Suprapubic skin (tissue), 4 donors: ENCODE measurements at regions not wholly inside any gene's neighbourhood (a gene's known extent, or its start where the extent isn't known, plus 50 kb on each side); places are given as distances from the start of the nearest gene placed in this dataset.

Experiments used
- DNase-seq, 2 donors: peaks; one replicate each; pipeline ENCODE4 v3.0.0-alpha.2; 2019; ENCODE audit warnings: low spot score in 2 of 2
- H3K27ac ChIP-seq: fragments of 200-600 bp; sonication (generic); one replicate; pipeline ENCODE4 v1.5.1; 2019
- H3K27me3 ChIP-seq: fragments of 200-600 bp; sonication (generic); one replicate; pipeline ENCODE4 v1.5.1; 2019
- H3K36me3 ChIP-seq: fragments of 200-600 bp; sonication (generic); one replicate; pipeline ENCODE4 v1.5.1; 2019
- H3K4me1 ChIP-seq: fragments of 200-600 bp; sonication (generic); one replicate; pipeline ENCODE4 v1.5.1; 2019
- H3K4me3 ChIP-seq: fragments of 200-600 bp; sonication (generic); one replicate; pipeline ENCODE4 v1.5.1; 2019; ENCODE audit warnings: mild to moderate bottlenecking
- H3K9me3 ChIP-seq: fragments of 200-600 bp; sonication (generic); one replicate; pipeline ENCODE4 v1.5.1; 2019
- CTCF ChIP-seq, 2 donors: fragments of 200-600 bp in 1 of 2; fragments of 450-650 bp in 1 of 2; sonication (generic) in 1 of 2; IDR thresholded peaks; one replicate each; pipeline ENCODE4 v1.5.1; 2016 to 2019; ENCODE audit warnings: antibody characterized with exemption in 2 of 2, mild to moderate bottlenecking in 1 of 2, moderate library complexity in 1 of 2
- EP300 ChIP-seq: sonication (generic); formaldehyde crosslinking; IDR thresholded peaks from one replicate; pipeline ENCODE4 v1.6.1; 2017; ENCODE audit warnings: antibody characterized with exemption
- POLR2A ChIP-seq, 2 donors: fragments of 450-650 bp; IDR thresholded peaks; one replicate each; pipeline ENCODE4 v1.6.1; 2017; ENCODE audit warnings: antibody characterized with exemption in 2 of 2, mild to moderate bottlenecking in 2 of 2, moderate library complexity in 2 of 2
- POLR2AphosphoS5 ChIP-seq, 3 donors: sonication (generic); formaldehyde crosslinking; IDR thresholded peaks; one replicate each; pipeline ENCODE4 v1.6.1; 2017; ENCODE audit warnings: antibody characterized with exemption in 3 of 3
- WGBS: methylation state at CpG from one replicate; pipeline ENCODE4 v1.1.5; 2018; 5-methylcytosine and 5-hydroxymethylcytosine counted together

GRCh38 chr15:58273104-58273503 is 134.9 kb downstream of the AQP9 start:
- Histone ChIP-seq H3K4me1 (peaks cover 19% of the 10 kb centered on the region), H3K4me3 (no peak overlapping the region), H3K27me3 (no peaks in the 10 kb centered on the region), H3K27ac (no peak overlapping the region), H3K9me3 (no peaks in the 10 kb centered on the region), H3K36me3 (no peaks in the 10 kb centered on the region)
- 90% methylated on average over 7 of the region's 7 CpGs for WGBS
- no peak for TF ChIP-seq POLR2A (IDR thresholded peaks at IDR 0.05)
- no peak for TF ChIP-seq CTCF (IDR thresholded peaks at IDR 0.05)
- no peak for TF ChIP-seq POLR2AphosphoS5 (IDR thresholded peaks at IDR 0.05)
- no peak for TF ChIP-seq EP300
- no peak for DNase-seq

GRCh38 chr15:58274885-58275284 is 136.7 kb downstream of the AQP9 start:
- whole genome bisulfite sequencing: 79% methylated on average over 4 of the region's 4 CpGs
- DNase-seq: no peak
- Histone ChIP-seq H3K4me1 (peaks cover 4% of the 10 kb centered on the region), H3K4me3 (no peak overlapping the region), H3K36me3 (no peaks in the 10 kb centered on the region), H3K27me3 (no peaks in the 10 kb centered on the region), H3K27ac (no peak overlapping the region), H3K9me3 (no peaks in the 10 kb centered on the region)
- no peak for TF ChIP-seq CTCF (IDR thresholded peaks at IDR 0.05)
- no peak for TF ChIP-seq POLR2AphosphoS5 (IDR thresholded peaks at IDR 0.05)
- no peak for TF ChIP-seq EP300

- Histone ChIP-seq H3K9me3 (no peaks in the 10 kb centered on the region), H3K27me3 (no peaks in the 10 kb centered on the region), H3K4me3 (no peak overlapping the region), H3K36me3 (no peaks in the 10 kb centered on the region), H3K27ac (no peak overlapping the region), H3K4me1 (no peaks in the 10 kb centered on the region)
- no peak for TF ChIP-seq CTCF (IDR thresholded peaks at IDR 0.05)
- no peak for TF ChIP-seq POLR2AphosphoS5 (IDR thresholded peaks at IDR 0.05)
- TF ChIP-seq EP300: no peak
- DNase-seq: no peak
- 98% methylated on average over 3 of the region's 3 CpGs for WGBS
These were observed 137.6 kb downstream of the AQP9 start for GRCh38 chr15:58275785-58276184.

- TF ChIP-seq CTCF (IDR thresholded peaks at IDR 0.05) (no peak), POLR2A (IDR thresholded peaks at IDR 0.05) (no peak), POLR2AphosphoS5 (IDR thresholded peaks at IDR 0.05) (no peak), EP300 (no peak)
- no peaks in the 10 kb centered on the region for H3K4me1 ChIP-seq
- no peaks in the 10 kb centered on the region for H3K9me3 ChIP-seq
- H3K4me3 ChIP-seq: no peak overlapping the region
- no peak for DNase-seq
- no peak overlapping the region for H3K27ac ChIP-seq
- no peaks in the 10 kb centered on the region for H3K27me3 ChIP-seq
- no peaks in the 10 kb centered on the region for H3K36me3 ChIP-seq
These were observed 138.7 kb downstream of the AQP9 start for GRCh38 chr15:58276924-58277323.

- Histone ChIP-seq H3K36me3 (no peaks in the 10 kb centered on the region), H3K27ac (no peak overlapping the region), H3K4me3 (no peak overlapping the region), H3K4me1 (no peaks in the 10 kb centered on the region), H3K27me3 (no peaks in the 10 kb centered on the region), H3K9me3 (no peaks in the 10 kb centered on the region)
- WGBS: 47% methylated on average over 1 of the region's 1 CpG
- DNase-seq: no peak
- no peak for TF ChIP-seq POLR2A (IDR thresholded peaks at IDR 0.05)
- TF ChIP-seq POLR2AphosphoS5 (IDR thresholded peaks at IDR 0.05): no peak
- no peak for TF ChIP-seq EP300
- no peak for TF ChIP-seq CTCF (IDR thresholded peaks at IDR 0.05)
These were observed 139.2 kb downstream of the AQP9 start for GRCh38 chr15:58277333-58277732.
